ENCODE measurements at regions not wholly inside any gene's neighbourhood (a gene's known extent, or its start where the extent isn't known, plus 50 kb on each side); places are given as distances from the start of the nearest gene placed in this dataset.

- peak; percentile 36 for DNase-seq (ENCODE audit: low read depth)
- TF ChIP-seq, protein P1, sequence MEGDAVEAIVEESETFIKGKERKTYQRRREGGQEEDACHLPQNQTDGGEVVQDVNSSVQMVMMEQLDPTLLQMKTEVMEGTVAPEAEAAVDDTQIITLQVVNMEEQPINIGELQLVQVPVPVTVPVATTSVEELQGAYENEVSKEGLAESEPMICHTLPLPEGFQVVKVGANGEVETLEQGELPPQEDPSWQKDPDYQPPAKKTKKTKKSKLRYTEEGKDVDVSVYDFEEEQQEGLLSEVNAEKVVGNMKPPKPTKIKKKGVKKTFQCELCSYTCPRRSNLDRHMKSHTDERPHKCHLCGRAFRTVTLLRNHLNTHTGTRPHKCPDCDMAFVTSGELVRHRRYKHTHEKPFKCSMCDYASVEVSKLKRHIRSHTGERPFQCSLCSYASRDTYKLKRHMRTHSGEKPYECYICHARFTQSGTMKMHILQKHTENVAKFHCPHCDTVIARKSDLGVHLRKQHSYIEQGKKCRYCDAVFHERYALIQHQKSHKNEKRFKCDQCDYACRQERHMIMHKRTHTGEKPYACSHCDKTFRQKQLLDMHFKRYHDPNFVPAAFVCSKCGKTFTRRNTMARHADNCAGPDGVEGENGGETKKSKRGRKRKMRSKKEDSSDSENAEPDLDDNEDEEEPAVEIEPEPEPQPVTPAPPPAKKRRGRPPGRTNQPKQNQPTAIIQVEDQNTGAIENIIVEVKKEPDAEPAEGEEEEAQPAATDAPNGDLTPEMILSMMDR (IDR thresholded peaks at IDR 0.05; ENCODE audit: insufficient read depth, low read depth, low read length) = no peak
- H3K4me3 ChIP-seq (ENCODE audit: low read depth, low read length) = no peak overlapping the region
These were observed 243.0 kb downstream of the PSAT1 start for GRCh38 chr9:78539904-78540303.

- H3K4me3 ChIP-seq (ENCODE audit: low read depth, low read length) = no peak overlapping the region
- no peak for DNase-seq (ENCODE audit: low read depth)
- TF ChIP-seq, protein P1 (IDR thresholded peaks at IDR 0.05; ENCODE audit: insufficient read depth, low read depth, low read length) = no peak
These were observed 245.0 kb downstream of the PSAT1 start for GRCh38 chr9:78541868-78542443.

GRCh38 chr9:78542491-78543181 is 245.7 kb downstream of the PSAT1 start:
- no peak for DNase-seq (ENCODE audit: low read depth)
- TF ChIP-seq, protein P1 (IDR thresholded peaks at IDR 0.05; ENCODE audit: insufficient read depth, low read depth, low read length) = no peak
- no peak overlapping the region for H3K4me3 ChIP-seq (ENCODE audit: low read depth, low read length)

DNA sequence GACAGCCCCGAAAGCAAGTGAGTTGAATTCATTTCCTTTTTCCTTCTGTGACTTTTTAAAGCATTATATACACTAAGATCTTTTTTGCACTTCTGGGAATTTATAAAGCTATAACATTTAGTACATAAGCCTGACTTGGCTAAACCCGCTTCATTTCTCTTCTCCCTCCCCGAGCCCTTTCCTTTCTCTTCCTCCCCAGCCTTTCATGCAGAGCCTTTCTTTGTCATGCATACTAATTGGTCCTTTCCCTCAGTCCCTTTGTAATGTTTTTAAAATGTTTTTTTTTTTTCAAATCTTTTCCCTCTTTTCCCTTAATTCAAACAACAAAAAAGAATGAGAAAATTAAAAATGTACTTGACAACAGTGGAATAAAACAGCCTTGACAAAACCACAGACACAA is 246.4 kb downstream of the PSAT1 start:
- H3K4me3 ChIP-seq (ENCODE audit: low read depth, low read length) = no peak overlapping the region
- no peak for DNase-seq (ENCODE audit: low read depth)
- TF ChIP-seq, protein P1 (IDR thresholded peaks at IDR 0.05; ENCODE audit: insufficient read depth, low read depth, low read length) = no peak

DNA sequence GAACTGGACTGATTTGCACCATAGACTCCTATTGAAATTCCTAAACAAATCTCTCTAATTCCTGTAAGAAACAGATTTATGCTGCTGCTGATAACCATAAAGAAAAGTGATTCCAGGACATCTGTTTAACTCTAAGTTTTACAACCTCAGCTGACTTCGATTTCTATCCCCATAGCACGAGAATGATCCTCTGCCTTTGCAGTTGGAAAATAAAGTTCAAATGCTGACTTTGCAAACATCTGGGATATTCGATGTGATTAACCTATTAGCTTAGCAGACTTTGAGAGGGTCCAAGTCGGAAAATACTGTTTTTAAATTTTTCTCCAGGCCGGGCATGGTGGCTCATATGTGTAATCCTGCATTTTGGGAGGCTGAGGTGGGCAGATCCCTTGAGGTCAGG is 247.3 kb downstream of the PSAT1 start:
- no peak overlapping the region for H3K4me3 ChIP-seq (ENCODE audit: low read depth, low read length)
- DNase-seq (ENCODE audit: low read depth) = peak; percentile 6
- TF ChIP-seq, protein P1 (IDR thresholded peaks at IDR 0.05; ENCODE audit: insufficient read depth, low read depth, low read length) = no peak

- TF ChIP-seq, protein P1 (IDR thresholded peaks at IDR 0.05; ENCODE audit: insufficient read depth, low read depth, low read length) = no peak
- DNase-seq (ENCODE audit: low read depth) = no peak
These were observed 250.9 kb downstream of the PSAT1 start for GRCh38 chr9:78547831-78548230.

More at GRCh38 chr9:78547831-78548230, 250.9 kb downstream of the PSAT1 start:
- H3K4me3 ChIP-seq (ENCODE audit: low read depth, low read length) = no peak overlapping the region

Data from fibroblast of villous mesenchyme (primary cell).